Activated gamma-delta T cell treated with Interleukin-2 at 50 U/mL for 16 hours (primary cell): ENCODE measurements at regions not wholly inside any gene's neighbourhood (a gene's known extent, or its start where the extent isn't known, plus 50 kb on each side); places are given as distances from the start of the nearest gene placed in this dataset.

Experiments used
- DNase-seq: peaks from one replicate; pipeline ENCODE4 v3.0.0-alpha.2; 2020

DNA sequence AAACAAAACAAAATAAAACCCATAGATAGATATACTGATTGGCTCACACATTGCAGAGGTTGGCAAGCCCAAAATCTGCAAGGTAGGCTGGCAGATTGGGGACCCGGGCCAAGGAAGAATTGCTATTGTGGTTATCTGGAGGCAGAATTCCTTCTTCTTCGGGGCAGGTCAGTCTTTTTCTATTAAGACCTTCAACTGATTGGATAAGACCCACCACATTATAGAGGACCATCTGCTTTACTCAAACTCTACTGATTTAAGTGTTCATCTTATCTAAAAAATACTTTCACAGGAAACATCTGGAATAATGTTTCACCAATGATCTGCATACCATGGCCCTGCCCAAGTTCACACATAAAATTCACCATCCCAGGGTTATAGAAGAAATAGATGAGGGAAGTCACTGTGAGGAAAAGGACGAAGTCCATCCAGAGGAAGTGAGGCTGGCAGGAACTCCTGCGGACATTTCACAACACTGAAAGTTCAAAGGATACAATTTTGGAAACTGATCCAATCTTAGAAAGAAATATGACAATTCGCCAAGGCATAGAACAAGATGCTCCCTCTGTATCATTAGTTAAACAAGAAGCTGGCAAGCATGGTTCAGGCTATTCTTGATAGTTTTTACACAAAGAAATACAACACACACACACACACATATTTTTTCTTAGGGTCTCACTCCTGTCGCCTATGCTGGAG lies 127.6 kb upstream of the MED13L start:
- DNase-seq, result no peak

DNA sequence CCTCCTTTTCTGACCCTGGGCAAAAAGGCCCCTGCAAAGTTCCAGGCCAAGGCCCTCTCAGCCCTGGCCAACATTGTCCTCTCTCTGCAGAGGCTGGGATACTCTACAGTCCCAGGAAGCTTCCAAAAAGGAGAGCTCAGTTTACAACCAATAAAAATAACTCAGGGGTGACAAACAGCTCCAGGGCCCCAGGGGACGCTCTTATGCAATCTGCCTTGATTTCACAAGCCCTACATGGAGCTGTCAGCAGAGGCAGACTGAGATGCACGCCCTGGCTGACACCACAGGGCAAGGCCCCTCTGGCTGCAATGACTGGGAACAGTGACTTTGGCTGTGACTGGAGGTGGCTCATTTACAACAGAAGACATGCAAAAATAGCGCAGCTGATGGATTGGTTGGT lies 129.0 kb upstream of the MED13L start:
- DNase-seq, result no peak

DNA sequence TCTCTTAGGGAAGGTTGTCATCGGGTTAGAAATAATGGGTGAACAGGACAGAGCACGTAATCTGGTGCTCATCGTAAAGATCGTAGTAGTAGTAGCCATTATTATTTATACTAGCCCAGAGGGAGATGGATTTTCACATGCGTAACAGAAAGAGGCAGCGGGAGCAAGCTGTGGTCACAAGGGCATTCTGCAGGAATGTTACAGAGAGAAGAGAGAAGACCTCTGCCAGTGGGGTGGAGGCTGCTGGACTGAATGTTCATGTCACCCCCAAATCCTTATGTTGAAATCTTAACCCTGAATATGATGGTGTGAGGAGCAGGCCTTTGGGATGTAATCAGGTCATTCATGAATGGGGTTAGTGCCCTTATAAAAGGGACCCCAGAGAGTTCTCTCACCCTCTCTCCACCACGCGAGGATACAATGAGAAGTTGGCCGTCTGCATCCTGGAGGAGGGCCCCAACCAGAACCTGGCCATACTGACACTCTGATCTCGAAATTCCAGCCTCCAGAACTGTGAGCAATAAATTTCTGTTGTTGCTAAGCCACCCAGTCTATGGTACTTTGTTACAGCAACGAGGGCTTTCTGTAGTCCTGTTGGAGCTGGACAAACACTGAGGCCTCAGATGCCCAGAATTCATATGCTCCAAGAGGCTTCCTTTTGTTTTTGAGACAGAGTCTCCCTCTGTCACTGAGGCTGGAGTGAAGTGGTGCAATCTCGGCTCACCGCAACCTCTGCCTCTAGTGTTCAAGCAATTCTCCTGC lies 131.2 kb upstream of the MED13L start:
- DNase-seq, result no peak

DNA sequence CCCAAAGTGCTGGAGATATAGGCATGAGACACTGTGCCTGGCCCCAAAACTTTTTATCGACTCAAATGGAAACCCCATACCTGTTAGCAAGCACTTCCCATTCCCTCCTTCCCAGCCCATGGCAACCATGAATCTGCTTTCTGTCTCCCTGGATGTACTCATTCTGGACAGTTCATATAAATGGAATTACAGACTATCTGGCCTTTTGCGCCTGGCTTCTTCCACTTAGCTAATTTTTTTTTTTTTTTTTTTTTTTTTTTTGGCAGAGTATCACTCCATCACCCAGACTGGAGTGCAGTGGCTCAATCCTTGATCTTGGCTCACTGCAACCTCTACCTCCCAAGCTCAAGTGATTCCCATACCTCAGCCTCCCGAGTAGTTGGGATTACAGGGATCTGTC lies 134.5 kb upstream of the MED13L start:
- no peak for DNase-seq

DNA sequence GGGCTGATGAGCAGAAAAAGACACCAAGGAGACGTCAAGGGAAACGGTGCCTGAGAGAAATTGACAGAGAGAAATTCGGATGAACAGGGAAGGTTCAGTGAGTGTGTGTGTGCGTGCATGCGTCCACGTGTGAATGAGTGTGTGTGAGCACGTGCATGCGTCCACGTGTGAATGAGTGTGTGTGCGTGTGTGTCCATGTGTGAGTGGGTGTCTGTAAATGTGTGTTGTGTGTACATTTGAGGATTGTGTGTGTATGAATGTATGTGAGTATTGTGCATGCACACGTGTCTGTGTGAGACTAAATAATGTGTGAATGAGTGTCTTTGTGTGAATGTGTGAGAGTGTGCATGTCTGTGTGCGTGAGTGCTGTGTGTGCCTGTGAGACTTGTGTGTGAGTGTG lies 137.4 kb upstream of the MED13L start:
- no peak for DNase-seq

DNA sequence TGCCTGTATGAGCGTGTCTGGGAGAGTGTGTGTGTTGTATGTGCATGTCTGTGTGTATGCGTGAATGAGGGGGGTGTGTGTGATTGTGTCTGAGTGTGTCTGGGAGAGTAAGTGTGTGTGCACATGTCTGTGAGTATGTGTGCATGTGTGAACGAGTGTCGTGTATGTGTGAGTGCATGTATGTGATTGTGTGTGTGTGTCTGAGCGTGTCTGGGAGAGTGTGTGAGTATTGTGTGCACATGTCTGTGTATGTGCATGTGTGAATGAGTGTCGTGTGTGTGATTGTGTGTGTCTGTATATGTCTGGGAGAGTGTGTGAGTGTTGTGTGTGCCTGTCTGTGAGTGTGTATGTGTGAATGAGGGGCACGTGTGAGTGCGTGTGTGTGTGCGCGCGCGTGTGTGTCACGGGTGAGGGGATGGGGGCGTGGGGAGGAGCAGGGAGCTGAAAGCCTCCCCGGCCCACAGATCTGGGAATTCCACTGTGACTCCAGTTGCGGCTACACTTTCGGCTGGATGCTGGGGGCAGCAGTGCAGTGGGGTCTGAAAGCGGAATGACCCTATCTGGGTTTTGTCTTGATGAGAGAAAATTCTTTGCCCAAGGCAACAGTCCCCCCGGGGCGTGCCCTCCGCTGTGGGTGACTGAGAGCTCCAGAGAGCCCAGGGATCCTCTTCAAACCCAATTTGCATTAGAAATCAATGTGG lies 138.1 kb upstream of the MED13L start:
- DNase-seq, result no peak

DNA sequence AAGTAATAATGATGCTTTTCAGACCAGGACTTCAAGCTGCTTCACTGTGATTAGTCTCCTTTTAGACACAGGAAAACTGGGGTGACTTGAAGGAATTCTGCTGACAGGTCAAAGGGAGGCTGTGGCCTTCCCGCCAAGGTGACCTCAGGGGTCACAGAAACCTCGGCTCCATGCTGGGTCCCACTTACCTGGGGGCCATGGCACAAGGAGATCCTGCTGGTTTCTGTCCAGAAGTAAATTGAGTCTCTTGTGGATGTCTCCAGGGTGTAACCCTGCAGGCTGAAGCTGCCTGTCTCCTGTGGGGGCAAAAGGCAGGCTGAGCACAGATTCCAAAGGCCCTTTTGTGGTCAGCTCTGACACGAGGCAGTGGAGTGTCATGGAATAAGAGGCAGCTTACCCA lies 138.7 kb upstream of the MED13L start:
- no peak for DNase-seq

DNA sequence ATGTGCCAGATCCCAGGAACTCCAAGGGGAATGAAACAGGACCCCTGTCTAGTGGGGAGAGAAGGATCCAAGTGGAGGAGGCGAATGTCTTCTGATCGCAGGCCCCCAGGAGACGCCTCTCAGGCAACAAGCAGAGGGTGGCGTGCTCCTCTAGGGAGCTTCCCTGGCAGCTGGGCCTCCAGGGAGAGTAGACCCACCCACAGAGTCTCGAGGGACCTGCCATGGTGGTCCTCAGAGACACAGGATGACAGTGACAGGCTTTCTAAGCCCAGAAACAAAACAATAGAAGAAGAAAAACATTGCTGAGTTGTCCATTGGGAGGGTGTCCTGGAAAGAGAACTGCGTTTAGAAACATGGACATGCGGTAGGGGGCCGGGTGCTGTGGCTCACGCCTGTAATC lies 140.6 kb upstream of the MAP1LC3B2 start:
- DNase-seq, result no peak

DNA sequence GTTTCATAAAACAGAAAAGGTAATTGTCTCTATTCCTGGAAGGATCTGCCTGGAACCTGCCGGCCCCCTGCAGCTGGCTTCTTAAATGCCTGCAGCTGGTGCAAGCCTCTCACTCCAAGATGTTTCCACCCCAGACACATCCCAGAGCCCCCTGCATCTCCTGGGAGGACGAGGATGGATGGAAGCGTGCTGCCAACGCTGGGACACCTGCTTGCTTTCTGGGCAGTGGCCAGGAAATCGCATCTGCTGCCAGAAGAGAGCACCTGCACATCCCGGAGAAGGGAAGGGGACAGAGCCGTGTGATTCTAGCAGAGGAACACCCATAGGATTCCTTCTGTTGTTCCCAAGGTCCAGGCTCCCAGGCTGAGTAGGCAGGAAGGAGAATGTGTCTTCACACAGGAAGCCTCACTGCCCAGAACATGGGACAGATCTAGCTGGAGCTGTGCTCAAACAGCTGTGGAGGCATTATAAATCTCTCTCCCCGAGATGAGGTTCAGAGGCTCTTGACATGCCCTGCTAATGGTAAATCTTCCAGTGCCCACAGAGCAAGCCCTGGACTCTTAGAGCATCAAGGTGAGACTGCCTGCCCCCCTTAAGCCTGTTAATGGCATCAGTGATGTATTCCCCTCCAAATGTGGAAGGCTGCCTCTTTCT lies 138.8 kb upstream of the MAP1LC3B2 start:
- no peak for DNase-seq

DNA sequence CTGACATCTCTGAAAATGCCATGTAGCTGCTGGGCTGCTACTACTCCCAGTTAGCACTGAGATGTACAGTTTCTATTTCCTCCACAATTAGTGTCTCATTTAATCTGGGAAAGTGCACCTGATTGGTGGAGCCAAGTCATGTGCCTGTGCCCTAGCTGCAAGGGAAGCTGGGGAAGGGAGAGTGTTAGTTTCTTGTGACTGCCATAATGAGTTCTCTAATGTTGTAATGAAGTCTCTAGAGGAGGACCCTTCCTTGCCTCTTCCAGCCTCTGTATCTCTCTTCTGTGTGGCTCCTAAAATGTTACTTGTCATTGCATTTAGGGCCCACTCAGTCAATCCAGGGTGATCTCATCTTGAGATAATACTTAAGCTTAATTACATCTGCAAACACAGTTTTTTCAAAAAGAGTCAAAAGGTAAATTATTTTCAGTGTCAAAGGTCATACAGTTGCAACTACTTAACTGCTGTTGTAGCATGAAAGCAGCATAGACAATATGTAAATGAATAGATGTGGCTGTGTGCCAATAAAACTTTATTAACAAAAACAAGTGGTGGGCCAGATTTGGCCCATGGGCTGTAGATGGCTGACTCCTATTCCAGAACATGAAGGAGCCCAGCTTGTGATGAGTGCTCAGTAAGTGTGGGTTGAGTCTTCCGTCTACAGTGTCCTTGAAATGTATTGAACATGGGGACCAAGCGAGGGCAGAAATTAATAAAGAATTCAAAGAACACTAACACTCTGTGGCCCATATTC lies 137.2 kb upstream of the MAP1LC3B2 start:
- no peak for DNase-seq

DNA sequence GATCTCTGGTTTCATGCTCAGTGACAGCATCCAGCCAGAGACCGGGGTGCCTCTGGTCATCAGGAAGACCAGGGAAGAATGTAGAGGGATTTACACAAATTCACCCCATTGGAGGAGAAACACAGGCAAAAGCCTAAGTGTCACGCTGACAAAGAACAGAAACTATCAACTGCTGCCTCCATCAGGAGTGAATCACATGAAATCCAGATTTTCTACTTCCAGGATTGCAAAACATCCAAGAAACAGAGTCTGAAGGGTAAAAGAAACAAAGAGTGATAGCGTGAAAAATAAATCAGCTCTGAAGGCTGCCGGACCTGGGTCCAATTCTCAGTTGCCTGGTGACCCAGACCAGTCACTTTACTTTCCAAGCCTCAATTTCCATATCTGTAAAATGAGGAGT lies 136.1 kb upstream of the MAP1LC3B2 start:
- DNase-seq, result no peak

DNA sequence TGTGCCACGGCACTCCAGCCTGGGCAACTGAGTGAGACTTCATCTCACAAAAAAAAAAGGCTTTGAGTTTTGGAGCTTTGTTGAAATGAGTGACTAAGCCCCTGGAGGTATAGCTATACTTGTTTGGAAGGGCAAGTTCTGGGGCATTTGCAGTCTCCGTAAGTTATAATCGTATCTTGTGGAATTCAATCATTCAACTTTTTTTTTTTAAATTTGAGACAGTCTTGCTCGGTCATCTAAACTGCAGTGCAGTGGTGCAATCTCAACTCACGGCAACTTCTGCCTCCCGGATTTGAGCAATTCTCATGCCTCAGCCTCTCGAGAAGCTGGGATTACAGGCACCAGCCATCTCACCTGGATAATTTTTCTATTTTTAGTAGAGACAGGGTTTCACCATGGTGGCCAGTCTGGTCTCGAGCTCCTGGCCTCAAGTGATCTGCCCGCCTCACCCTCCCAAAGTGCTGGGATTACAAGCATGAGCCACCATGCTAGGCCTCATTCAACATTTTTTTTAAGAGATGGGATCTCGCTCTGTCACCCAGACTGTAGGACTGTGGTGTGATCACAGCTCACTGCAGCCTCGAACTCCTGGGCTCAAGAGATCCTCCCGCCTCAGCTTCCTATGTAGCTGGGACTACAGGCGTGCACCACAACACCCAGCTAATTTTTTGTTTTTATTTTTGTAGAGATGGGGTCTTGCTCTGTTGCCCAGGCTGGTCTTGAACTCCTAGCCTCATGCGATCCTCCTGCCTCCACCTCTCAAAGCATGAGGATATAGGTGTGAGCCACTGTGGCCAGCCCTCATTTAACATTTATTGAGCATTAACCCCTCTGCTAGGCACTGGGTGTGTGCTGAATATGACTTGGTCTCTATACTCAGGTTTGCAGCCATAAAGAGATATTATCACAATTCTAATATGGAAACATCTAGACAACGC lies 133.7 kb upstream of the MAP1LC3B2 start:
- no peak for DNase-seq

DNA sequence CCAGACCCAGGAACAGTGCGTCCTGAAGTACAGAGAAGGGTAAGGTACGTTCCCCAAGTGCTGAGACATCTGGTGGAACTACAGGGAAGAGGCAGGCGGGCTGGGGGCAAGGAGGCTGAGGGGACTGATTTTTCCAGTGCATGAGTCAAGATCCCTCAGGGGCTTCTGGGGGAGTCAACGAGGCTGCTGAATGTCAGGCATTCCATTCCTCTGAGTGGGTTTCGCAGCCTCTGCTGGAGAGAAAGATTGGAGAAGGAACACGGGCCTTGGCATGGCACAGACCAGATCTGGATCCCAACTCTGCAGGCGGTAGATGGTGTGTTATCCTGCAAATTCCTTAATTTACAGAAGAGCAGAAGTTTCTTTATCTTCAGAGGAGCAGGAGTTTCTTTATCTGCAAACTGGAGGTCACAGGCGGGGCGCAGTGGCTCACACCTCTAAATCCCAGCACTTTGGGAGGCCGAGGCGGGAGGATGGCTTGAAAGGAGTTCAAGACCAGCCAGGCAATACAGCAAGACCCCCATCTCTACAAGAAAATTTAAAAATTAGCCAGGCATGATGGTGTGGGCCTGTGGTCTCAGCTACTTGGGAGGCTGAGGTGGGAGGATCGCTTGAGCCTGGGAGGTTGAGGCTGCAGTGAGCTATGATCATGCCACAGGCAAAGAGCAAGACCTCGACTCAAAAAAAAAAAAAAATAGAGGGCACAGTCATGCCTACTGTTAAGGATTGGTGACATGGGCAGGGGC lies 132.6 kb upstream of the MAP1LC3B2 start:
- no peak for DNase-seq

DNA sequence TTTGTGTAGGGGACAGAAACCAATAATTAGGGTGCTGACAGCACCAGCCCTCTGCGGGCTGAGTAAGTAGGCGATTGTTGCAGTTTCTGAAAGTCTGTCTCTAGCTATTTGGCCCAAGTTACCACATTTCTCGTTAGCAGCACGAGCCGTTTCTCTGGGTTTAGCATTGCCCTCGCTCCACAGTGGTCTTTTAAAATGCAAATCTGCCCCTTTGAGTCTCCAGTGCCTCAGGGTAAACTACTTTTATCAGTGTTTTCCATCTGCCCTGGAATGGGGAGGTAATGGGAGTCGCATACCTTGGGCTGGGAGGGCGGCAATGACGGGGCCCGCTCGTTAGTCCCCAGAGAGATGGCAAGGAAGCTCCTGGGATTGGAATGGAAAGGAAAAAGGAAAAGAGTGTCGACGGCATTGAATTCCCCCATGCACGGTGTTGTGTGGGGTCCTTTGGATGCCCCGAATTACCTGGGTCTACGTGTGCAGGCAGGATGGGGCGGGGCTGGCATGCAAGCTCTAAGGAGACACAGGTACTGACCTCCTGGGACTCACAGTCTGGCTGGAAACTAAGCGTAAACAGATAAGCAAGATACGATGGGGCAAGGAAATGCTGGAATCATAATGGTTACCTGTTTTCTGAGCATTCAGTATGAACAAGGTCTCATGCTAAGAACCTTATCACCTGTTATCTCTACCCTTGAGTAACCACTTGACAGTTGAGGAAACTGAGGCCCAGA lies 131.8 kb upstream of the MAP1LC3B2 start:
- no peak for DNase-seq

DNA sequence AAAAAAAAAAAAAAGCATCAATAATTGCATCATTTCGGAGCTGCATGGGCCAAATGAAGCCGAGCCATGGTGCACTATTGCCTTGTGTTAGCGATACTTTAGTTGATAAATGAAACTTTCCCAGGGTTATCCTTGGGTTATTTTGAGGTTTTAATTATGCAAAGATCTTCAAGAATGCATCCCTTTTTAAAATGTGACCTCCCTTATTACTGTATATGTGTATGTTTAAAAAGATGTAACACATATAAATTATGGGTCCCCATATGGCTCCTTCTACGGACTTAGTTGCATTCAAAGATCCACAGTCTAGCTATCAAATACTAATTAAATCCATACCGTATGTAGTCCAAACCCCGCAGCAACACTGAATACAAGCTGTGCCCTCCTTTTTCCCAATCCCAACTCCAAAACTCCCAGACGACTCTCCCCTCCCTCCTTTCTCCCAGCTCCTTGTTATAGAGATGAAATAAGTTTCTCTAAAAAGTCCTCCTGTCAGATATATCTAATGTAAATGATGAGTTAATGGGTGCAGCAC lies 129.3 kb upstream of the MAP1LC3B2 start:
- DNase-seq, result no peak

DNA sequence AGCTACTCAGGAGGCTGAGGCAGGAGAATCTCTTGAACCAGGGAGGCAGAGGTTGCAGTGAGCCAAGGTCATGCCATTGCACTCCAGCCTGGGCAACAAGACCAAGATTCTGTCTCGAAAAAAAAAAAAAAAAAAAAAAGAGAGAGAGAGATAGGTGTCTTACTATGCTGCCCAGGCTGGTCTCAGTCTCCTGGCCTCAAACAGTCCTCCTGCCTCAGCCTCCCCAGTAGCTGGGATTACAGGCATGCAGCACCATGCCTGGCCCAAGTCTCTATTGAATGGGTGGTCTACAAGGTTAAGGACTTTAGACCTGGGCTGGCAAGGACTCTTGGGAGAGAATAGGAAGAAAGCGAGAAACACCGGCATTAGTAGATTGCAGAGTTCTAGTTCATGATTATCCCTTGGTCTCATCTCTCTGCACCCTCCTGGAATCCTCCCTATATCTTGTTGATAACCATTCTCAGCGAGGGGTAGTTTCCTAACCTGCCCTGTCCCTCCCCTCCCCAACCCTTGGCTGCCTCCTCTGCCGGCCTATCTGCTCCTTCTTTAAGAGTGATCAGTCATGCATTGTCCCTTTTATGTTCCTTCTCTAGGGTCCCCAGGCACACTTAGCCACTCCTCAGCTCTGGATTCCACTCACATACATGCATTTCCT lies 128.1 kb upstream of the MAP1LC3B2 start:
- no peak for DNase-seq

DNA sequence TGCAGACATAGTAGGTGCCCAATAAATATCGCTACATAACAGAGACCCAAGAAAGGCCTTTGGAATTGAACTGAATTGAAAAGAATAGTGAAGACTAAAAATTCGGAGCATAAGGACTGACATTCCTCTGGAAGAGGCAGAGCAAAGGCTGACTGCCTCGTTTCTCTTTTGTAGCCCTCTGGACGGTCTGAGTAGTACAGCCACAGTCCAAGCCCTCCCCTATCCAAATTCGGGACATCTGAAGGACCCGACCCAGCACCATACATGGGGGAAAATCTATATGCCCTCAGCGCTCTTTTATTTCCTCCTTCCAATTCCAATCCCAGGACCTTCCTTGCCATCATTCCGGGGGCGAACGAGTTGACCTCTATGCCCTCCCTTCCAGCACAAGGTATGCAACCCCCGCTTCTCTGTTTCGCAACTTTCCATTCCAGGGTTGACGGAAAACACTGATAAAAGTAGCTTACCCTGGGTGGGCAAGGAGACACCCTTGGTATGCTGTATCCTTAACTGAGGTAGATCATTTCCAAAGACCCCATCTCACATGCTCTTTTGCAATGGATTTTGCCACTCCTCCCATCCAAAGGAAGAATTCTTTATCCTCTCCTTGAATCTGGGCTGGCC lies 127.4 kb upstream of the MAP1LC3B2 start:
- no peak for DNase-seq

DNA sequence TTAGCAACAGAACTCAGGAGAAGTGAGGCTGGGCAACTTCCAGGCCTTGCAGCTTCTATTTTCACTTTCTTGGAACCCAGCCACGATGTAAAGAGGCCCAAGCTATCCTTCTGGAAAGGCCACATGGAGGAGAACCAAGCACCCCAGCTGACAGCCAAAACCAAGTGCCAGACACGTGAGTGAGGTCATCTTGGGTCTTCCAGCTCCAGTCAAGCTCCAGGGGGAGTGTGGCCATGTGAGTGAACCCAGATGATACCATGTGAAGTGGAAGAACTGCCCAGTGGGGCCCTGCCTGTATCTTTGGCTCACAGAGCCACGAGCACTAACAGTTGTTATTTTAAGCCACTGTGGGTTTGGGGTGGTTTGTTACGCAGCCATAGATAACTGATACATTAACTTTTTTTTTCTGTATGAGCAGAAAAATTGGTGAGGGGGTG lies 126.8 kb upstream of the MAP1LC3B2 start:
- no peak for DNase-seq

DNA sequence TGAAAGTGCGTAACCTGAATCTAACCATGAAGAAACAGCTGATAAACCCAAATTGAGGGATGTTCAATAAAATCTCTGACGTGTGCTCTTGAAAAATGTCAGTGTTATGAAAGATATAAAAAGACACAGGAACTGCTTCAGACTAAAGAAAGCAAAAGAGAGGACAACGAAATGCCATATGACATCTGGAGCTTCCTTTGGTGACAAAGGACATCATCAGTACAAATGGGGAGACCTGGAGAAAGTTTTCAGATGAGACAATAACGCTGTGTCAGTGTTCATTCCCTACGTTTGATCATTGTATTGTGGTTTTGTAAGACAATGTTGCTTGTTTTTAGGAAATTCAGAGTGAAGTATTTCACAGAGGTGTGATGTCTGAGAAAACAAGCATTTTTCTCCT lies 125.9 kb upstream of the MAP1LC3B2 start:
- DNase-seq, result no peak
